ENCODE measurements at regions not wholly inside any gene's neighbourhood (a gene's known extent, or its start where the extent isn't known, plus 50 kb on each side); places are given as distances from the start of the nearest gene placed in this dataset.

- CTCF ChIA-PET, result interaction anchor here (0.6 kb wide), 2 partner anchors 431 to 846 kb away, joined by 4 to 5 read pairs; no protein-coding TSS in a partner anchor
- no peak for DNase-seq (ENCODE audit: extremely low spot score)
These were observed 50.4 kb upstream of the CTLA4 start for GRCh38 chr2:203817147-203817546.

More at GRCh38 chr2:203817147-203817546, 50.4 kb upstream of the CTLA4 start:
- POLR2A ChIA-PET, result no interaction called here
- TF ChIP-seq LEF1 (IDR thresholded peaks at IDR 0.05; ENCODE audit: borderline replicate concordance) (no peak), FOXK2 (IDR thresholded peaks at IDR 0.05) (no peak), CTBP1 (IDR thresholded peaks at IDR 0.05; ENCODE audit: borderline replicate concordance) (no peak)

Measured in HEK293T (cell line).